IMR-90 (cell line): ENCODE measurements at regions not wholly inside any gene's neighbourhood (a gene's known extent, or its start where the extent isn't known, plus 50 kb on each side); places are given as distances from the start of the nearest gene placed in this dataset.

Source experiments
- ATAC-seq: fragments of 200-7000 bp; cut with Tn5 transposase; 2 replicates; pipeline ENCODE4 v1.9.1; 2020; ENCODE audit warnings: low read depth, mild to moderate bottlenecking, moderate library complexity
- BruUV-seq: library from RNA; stranded (reverse); fragments of 400-500 nt; replicated peaks from 2 replicates; lab custom pipeline; 2021; lab: Mats Ljungman, UMichigan
- CTCF ChIA-PET: fragments of 300-600 bp; formaldehyde crosslinking; extraction: SDS; loops from one replicate; lab custom pipeline; 2021; ENCODE audit warnings: antibody characterized with exemption; lab: Yijun Ruan, JAX
- POLR2A ChIA-PET: fragments of 300-600 bp; sonication (Branson Sonifier 250); formaldehyde crosslinking; loops from one replicate; lab custom pipeline; 2022; ENCODE audit warnings: antibody characterized with exemption; ENCODE audit not compliant: unreplicated experiment; lab: Charles Lee
- DNase-seq: peaks from one replicate; pipeline ENCODE4 v3.0.0; 2013
- H2AFZ ChIP-seq: replicated peaks from 2 replicates; pipeline ENCODE3; 2013; ENCODE audit warnings: low read length, mild to moderate bottlenecking; ENCODE audit not compliant: poor library complexity
- H2AK5ac ChIP-seq: 2 replicates; pipeline ENCODE4 v1.6.1; 2013; ENCODE audit warnings: low read depth, low read length, inconsistent platforms
- H2AK9ac ChIP-seq: replicated peaks from 2 replicates; pipeline ENCODE3; 2013; ENCODE audit warnings: mild to moderate bottlenecking, low read depth, low read length, moderate library complexity; ENCODE audit not compliant: poor library complexity
- H2BK120ac ChIP-seq: 2 replicates; pipeline ENCODE4 v1.6.1; 2013; ENCODE audit warnings: low read depth, low read length, inconsistent platforms
- H2BK15ac ChIP-seq: 3 replicates; pipeline ENCODE4 v1.6.1; 2013; ENCODE audit warnings: low read depth, low read length, inconsistent platforms
- H2BK20ac ChIP-seq: 2 replicates; pipeline ENCODE4 v1.6.1; 2013; ENCODE audit warnings: low read depth, mild to moderate bottlenecking, inconsistent platforms, low read length, moderate library complexity
- H2BK5ac ChIP-seq: 2 replicates; pipeline ENCODE4 v1.6.1; 2013; ENCODE audit warnings: mild to moderate bottlenecking, low read depth, low read length, inconsistent platforms; ENCODE audit not compliant: poor library complexity, severe bottlenecking
- H3K14ac ChIP-seq: replicated peaks from 2 replicates; pipeline ENCODE4 v1.6.1; 2013; ENCODE audit warnings: low read depth, low read length, inconsistent platforms
- H3K18ac ChIP-seq: 2 replicates; pipeline ENCODE4 v1.6.1; 2013; ENCODE audit warnings: low read depth, low read length, control low read depth
- H3K23ac ChIP-seq: 2 replicates; pipeline ENCODE4 v1.6.1; 2013; ENCODE audit warnings: low read depth, low read length, inconsistent platforms
- H3K27ac ChIP-seq: 2 replicates; pipeline ENCODE4 v1.5.1; 2013; ENCODE audit warnings: mild to moderate bottlenecking, control low read depth, low read length; ENCODE audit not compliant: insufficient read depth
- H3K27me3 ChIP-seq: 2 replicates; pipeline ENCODE4 v1.6.1; 2013; ENCODE audit warnings: low read length; ENCODE audit not compliant: control insufficient read depth, insufficient read depth
- H3K36me3 ChIP-seq: 2 replicates; pipeline ENCODE4 v1.6.1; 2013; ENCODE audit warnings: low read length, mixed read lengths; ENCODE audit not compliant: control insufficient read depth, insufficient read depth
- H3K4ac ChIP-seq: 2 replicates; pipeline ENCODE4 v1.6.1; 2013; ENCODE audit warnings: low read depth, low read length, inconsistent platforms
- H3K4me1 ChIP-seq: 2 replicates; pipeline ENCODE4 v1.6.1; 2013; ENCODE audit warnings: low read length, mixed read lengths; ENCODE audit not compliant: control insufficient read depth, insufficient read depth
- H3K4me2 ChIP-seq: 2 replicates; pipeline ENCODE4 v1.6.1; 2013; ENCODE audit warnings: low read depth, mild to moderate bottlenecking, control low read depth, low read length, moderate library complexity
- H3K4me3 ChIP-seq: 2 replicates; pipeline ENCODE4 v1.5.1; 2013; ENCODE audit warnings: low read depth, mild to moderate bottlenecking, control low read depth, low read length, moderate library complexity; ENCODE audit not compliant: insufficient read depth
- H3K56ac ChIP-seq: 2 replicates; pipeline ENCODE4 v1.6.1; 2013; ENCODE audit warnings: low read length, inconsistent platforms; ENCODE audit not compliant: insufficient read depth; ENCODE audit errors: extremely low read depth
- H3K79me1 ChIP-seq, 2 experiments: 2 replicates each; pipeline ENCODE4 v1.6.1; 2013; ENCODE audit warnings: low read length in 2 of 2, inconsistent platforms in 1 of 2, low read depth in 1 of 2
- H3K9ac ChIP-seq: 2 replicates; pipeline ENCODE4 v1.6.1; 2013; ENCODE audit warnings: low read depth, low read length, control low read depth
- H3K9me1 ChIP-seq: 2 replicates; pipeline ENCODE4 v1.6.1; 2013; ENCODE audit warnings: low read length, inconsistent platforms; ENCODE audit not compliant: insufficient read depth
- H3K9me3 ChIP-seq: 2 replicates; pipeline ENCODE4 v1.6.1; 2013; ENCODE audit warnings: low read length; ENCODE audit not compliant: control insufficient read depth, insufficient read depth
- H4K20me1 ChIP-seq: 2 replicates; pipeline ENCODE4 v1.6.1; 2013; ENCODE audit warnings: low read length, inconsistent platforms; ENCODE audit not compliant: insufficient read depth
- H4K5ac ChIP-seq: 2 replicates; pipeline ENCODE4 v1.6.1; 2013; ENCODE audit warnings: mild to moderate bottlenecking, low read depth, low read length, control low read depth
- H4K8ac ChIP-seq, 2 experiments: 2 replicates each; pipeline ENCODE4 v1.6.1; 2013; ENCODE audit warnings: low read depth in 2 of 2, low read length in 2 of 2, control low read depth in 1 of 2, inconsistent platforms in 1 of 2
- H4K91ac ChIP-seq: 2 replicates; pipeline ENCODE4 v1.6.1; 2013; ENCODE audit warnings: low read depth, low read length, inconsistent platforms; ENCODE audit not compliant: insufficient read depth
- BHLHE40 ChIP-seq: fragments of 150-350 bp; IDR thresholded peaks from 2 replicates; pipeline ENCODE4 v1.6.1; 2016; ENCODE audit warnings: mild to moderate bottlenecking, low read depth, low read length
- CEBPB ChIP-seq: IDR thresholded peaks from 2 replicates; pipeline ENCODE4 v1.6.1; 2012; ENCODE audit warnings: low read depth, low read length, improper control_type of control experiment
- CHD1 ChIP-seq: IDR thresholded peaks from 2 replicates; pipeline ENCODE4 v1.6.1; 2012; ENCODE audit warnings: low read depth, low read length, improper control_type of control experiment
- MAFK ChIP-seq: IDR thresholded peaks from 2 replicates; pipeline ENCODE4 v1.6.1; 2012; ENCODE audit warnings: low read depth, low read length, improper control_type of control experiment
- MXI1 ChIP-seq: IDR thresholded peaks from 2 replicates; pipeline ENCODE4 v1.6.1; 2012; ENCODE audit warnings: low read depth, mild to moderate bottlenecking, low read length, moderate library complexity, borderline replicate concordance
- RAD21 ChIP-seq: IDR thresholded peaks from 2 replicates; pipeline ENCODE4 v1.6.1; 2012; ENCODE audit warnings: low read length, improper control_type of control experiment
- RCOR1 ChIP-seq: IDR thresholded peaks from 2 replicates; pipeline ENCODE4 v1.6.1; 2012; ENCODE audit warnings: mild to moderate bottlenecking, low read length, improper control_type of control experiment; ENCODE audit not compliant: insufficient replicate concordance
- SMC3 ChIP-seq: fragments of 150-350 bp; IDR thresholded peaks from 2 replicates; pipeline ENCODE4 v1.6.1; 2016; ENCODE audit warnings: low read depth, mild to moderate bottlenecking, antibody characterized with exemption, low read length, moderate library complexity
- WGBS, 2 experiments: methylation state at CpG; one replicate each; pipeline versions ENCODE4 v1.1.5 to v1.1.7; 2013; ENCODE audit warnings: missing lambda C conversion rate in 2 of 2; ENCODE audit not compliant: insufficient read length in 1 of 2; ENCODE audit errors: extremely low coverage in 2 of 2; 5-methylcytosine and 5-hydroxymethylcytosine counted together
- dilution Hi-C: fragments of 300-500 bp; cut with HindIII; formaldehyde crosslinking; loops from one replicate; pipeline ENCODE4 v1.14.3; 2018; ENCODE audit warnings: low sequenced_read_pairs; ENCODE audit not compliant: unreplicated experiment
- in situ Hi-C: fragments of 300-500 bp; cut with MboI; formaldehyde crosslinking; loops from 3 replicates; pipeline ENCODE4 v1.14.3; 2019; ENCODE audit warnings: low sequenced_read_pairs, inconsistent platforms, mixed read lengths
- intact Hi-C: fragments of 100-400 bp; cut with micrococcal nuclease; formaldehyde crosslinking; loops from 2 replicates; pipeline ENCODE4 v1.10.0; 2022

- H2BK20ac ChIP-seq: no peak overlapping the region
- DNase-seq (no peak), ATAC-seq (no peak)
- H3K9me3 ChIP-seq: no peaks in the 10 kb centered on the region
- no peaks in the 10 kb centered on the region for H3K36me3 ChIP-seq
- H3K79me1 ChIP-seq: no peaks in the 10 kb centered on the region
- TF ChIP-seq CEBPB (no peak), RAD21 (no peak), MAFK (no peak), BHLHE40 (no peak), MXI1 (no peak), SMC3 (no peak), CHD1 (no peak), RCOR1 (no peak)
- no CpG with 5 or more reads among the region's 2 CpGs for whole genome bisulfite sequencing, 2 experiments
- no peak overlapping the region for H3K27ac ChIP-seq
- H4K5ac ChIP-seq: no peak overlapping the region
- no peaks in the 10 kb centered on the region for H3K9me1 ChIP-seq
- H2BK15ac ChIP-seq: no peak overlapping the region
- H3K4me3 ChIP-seq: no peak overlapping the region
- no peak overlapping the region for H2BK5ac ChIP-seq
- no peaks in the 10 kb centered on the region for H4K20me1 ChIP-seq
- H3K14ac ChIP-seq: no peak overlapping the region
- H2AK5ac ChIP-seq: no peak overlapping the region
- ChIA-PET CTCF (interaction anchor here (1.3 kb wide), 2 partner anchors 10 to 13 kb away, joined by 3 to 4 read pairs; no protein-coding TSS in a partner anchor), POLR2A (no interaction called here)
- intact Hi-C loops: no loop called here
- no TSS peak for BruUV-seq
- no peaks in the 10 kb centered on the region for H3K27me3 ChIP-seq
- no peak overlapping the region for H4K8ac ChIP-seq
- no peak overlapping the region for H4K91ac ChIP-seq
- no peak overlapping the region for H3K18ac ChIP-seq
- H2AFZ ChIP-seq: no peak overlapping the region
- no peak overlapping the region for H2BK120ac ChIP-seq
- in situ Hi-C loops: no loop called here
- no peak overlapping the region for H3K23ac ChIP-seq
- no peak overlapping the region for H3K4me2 ChIP-seq
- H2AK9ac ChIP-seq: no peak overlapping the region
- dilution Hi-C loops: no loop called here
- H3K56ac ChIP-seq: no peak overlapping the region
- no peak overlapping the region for H3K4ac ChIP-seq
- H3K4me1 ChIP-seq: no peaks in the 10 kb centered on the region
- no peak overlapping the region for H3K9ac ChIP-seq
Observed at GRCh38 chr6:141734071-141734840, 398.5 kb upstream of the GJE1 start.
